HL-60 (cell line): ENCODE measurements at regions not wholly inside any gene's neighbourhood (a gene's known extent, or its start where the extent isn't known, plus 50 kb on each side); places are given as distances from the start of the nearest gene placed in this dataset.

ENCODE experiments used
- DNase-seq, 2 experiments: peaks; one replicate each; pipeline ENCODE4 v3.0.0-alpha.2; 2010 to 2020; ENCODE audit warnings: low read depth in 1 of 2, low spot score in 1 of 2
- H3K27ac ChIP-seq: fragments of 250-450 bp; sonication (Bioruptor Pico); replicated peaks from 2 replicates; pipeline ENCODE4 v1.5.1; 2020; ENCODE audit warnings: mild to moderate bottlenecking, moderate library complexity
- H3K27me3 ChIP-seq: fragments of 250-450 bp; sonication (Bioruptor Pico); 2 replicates; pipeline ENCODE4 v1.5.1; 2021; ENCODE audit warnings: mild to moderate bottlenecking, moderate library complexity; ENCODE audit not compliant: insufficient read depth, poor library complexity, severe bottlenecking
- H3K4me3 ChIP-seq: replicated peaks from 2 replicates; pipeline ENCODE4 v1.5.1; 2011; ENCODE audit warnings: mild to moderate bottlenecking, control low read depth, low read length; ENCODE audit not compliant: insufficient read depth
- CTCF ChIP-seq: IDR thresholded peaks from one replicate; pipeline ENCODE4 v1.5.1; 2011; ENCODE audit warnings: low read length, control low read depth, inconsistent platforms; ENCODE audit not compliant: insufficient read depth
- GABPA ChIP-seq: IDR thresholded peaks from 2 replicates; pipeline ENCODE4 v1.6.1; 2012; ENCODE audit warnings: low read depth
- POLR2AphosphoS5 ChIP-seq: IDR thresholded peaks from 2 replicates; pipeline ENCODE4 v1.6.1; 2012; ENCODE audit warnings: low read depth
- REST ChIP-seq: IDR thresholded peaks from 2 replicates; pipeline ENCODE4 v1.6.1; 2012; ENCODE audit warnings: low read depth; ENCODE audit not compliant: insufficient replicate concordance
- SPI1 ChIP-seq: IDR thresholded peaks from 2 replicates; pipeline ENCODE4 v1.6.1; 2012; ENCODE audit warnings: low read depth, mild to moderate bottlenecking, borderline replicate concordance

- H3K27me3 ChIP-seq, result no peaks in the 10 kb centered on the region
- H3K27ac ChIP-seq, result no peak overlapping the region
- DNase-seq, result no peak
- no peak overlapping the region for H3K4me3 ChIP-seq
- TF ChIP-seq CTCF (no peak), GABPA (no peak), POLR2AphosphoS5 (no peak), SPI1 (no peak), REST (no peak)
Observed at GRCh38 chr2:205860885-205861284, 178.6 kb downstream of the NRP2 start.

- no peak overlapping the region for H3K4me3 ChIP-seq
- TF ChIP-seq GABPA (no peak), CTCF (no peak), SPI1 (no peak), POLR2AphosphoS5 (no peak), REST (no peak)
- H3K27me3 ChIP-seq, result no peaks in the 10 kb centered on the region
- no peak overlapping the region for H3K27ac ChIP-seq
- no peak for DNase-seq
Observed at GRCh38 chr2:205860181-205860580, 177.9 kb downstream of the NRP2 start.

- H3K4me3 ChIP-seq, result no peak overlapping the region
- no peak for DNase-seq
- TF ChIP-seq POLR2AphosphoS5 (no peak), REST (no peak), GABPA (no peak), SPI1 (no peak), CTCF (no peak)
- no peak overlapping the region for H3K27ac ChIP-seq
- H3K27me3 ChIP-seq, result no peaks in the 10 kb centered on the region
Observed at GRCh38 chr2:205858881-205859441, 176.7 kb downstream of the NRP2 start.
